Stimulated activated CD4-positive, alpha-beta T cell treated with anti-CD3 and anti-CD28 coated beads, Interleukin-1b, Interleukin-23, amount 100 ng/mL, for 4 hours (primary cell): ENCODE measurements at regions not wholly inside any gene's neighbourhood (a gene's known extent, or its start where the extent isn't known, plus 50 kb on each side); places are given as distances from the start of the nearest gene placed in this dataset.
"Not testable (repeated sequence)": the region's sequence is repeated elsewhere in the genome, so short reads cannot be mapped to it uniquely, and the experiment has no call there.

ENCODE experiments used
- DNase-seq, 2 donors: peaks; one replicate each; pipeline ENCODE4 v3.0.0-alpha.2; 2020; ENCODE audit warnings: low read depth in 2 of 2

GRCh38 chr15:54749461-54749860 lies 447.3 kb downstream of the RSL24D1 start:
- DNase-seq = not testable (repeated sequence)

- no peak for DNase-seq
These were observed 474.3 kb downstream of the RSL24D1 start for GRCh38 chr15:54722342-54722986.

GRCh38 chr15:54719325-54719724 lies 477.4 kb downstream of the RSL24D1 start:
- no peak for DNase-seq

GRCh38 chr15:54707805-54708752 lies 488.7 kb downstream of the RSL24D1 start:
- no peak for DNase-seq

GRCh38 chr15:54687628-54688027 lies 509.1 kb downstream of the RSL24D1 start:
- DNase-seq = no peak
